GM18951 (cell line): ENCODE measurements at regions not wholly inside any gene's neighbourhood (a gene's known extent, or its start where the extent isn't known, plus 50 kb on each side); places are given as distances from the start of the nearest gene placed in this dataset.

Experiments used
- POLR2A ChIP-seq: IDR thresholded peaks from 4 replicates; pipeline ENCODE4 v1.6.1; 2011; ENCODE audit warnings: mild to moderate bottlenecking; ENCODE audit not compliant: insufficient read length, insufficient read depth; ENCODE audit errors: extremely low read depth
- in situ Hi-C: fragments of 300-500 bp; cut with MboI; formaldehyde crosslinking; loops from one replicate; pipeline ENCODE4 v1.12.0; 2022; ENCODE audit warnings: low sequenced_read_pairs, mixed read lengths, inconsistent platforms; ENCODE audit not compliant: unreplicated experiment

- in situ Hi-C loops: no loop called here
Observed at GRCh38 chr13:39186205-39186875, 148.1 kb downstream of the NHLRC3 start.

GRCh38 chr13:39189778-39190177 is 151.5 kb downstream of the NHLRC3 start:
- TF ChIP-seq POLR2A: no peak
- in situ Hi-C loops: no loop called here

More at GRCh38 chr13:39186205-39186875, 148.1 kb downstream of the NHLRC3 start:
- no peak for TF ChIP-seq POLR2A

- no peak for TF ChIP-seq POLR2A
- in situ Hi-C loops: no loop called here
Observed at GRCh38 chr13:39196965-39197646, 158.8 kb downstream of the NHLRC3 start.

GRCh38 chr13:39197647-39198007 is 159.4 kb downstream of the NHLRC3 start:
- TF ChIP-seq POLR2A: no peak
- in situ Hi-C loops: no loop called here

GRCh38 chr13:39200249-39200910 is 162.1 kb downstream of the NHLRC3 start:
- in situ Hi-C loops: no loop called here

GRCh38 chr13:39201180-39201579 is 162.9 kb downstream of the NHLRC3 start:
- no peak for TF ChIP-seq POLR2A
- in situ Hi-C loops: no loop called here

More at GRCh38 chr13:39200249-39200910, 162.1 kb downstream of the NHLRC3 start:
- no peak for TF ChIP-seq POLR2A

- in situ Hi-C loops: no loop called here
- TF ChIP-seq POLR2A: no peak
Observed at GRCh38 chr13:39202746-39203145, 164.5 kb downstream of the NHLRC3 start.

GRCh38 chr13:39208636-39209035 is 170.4 kb downstream of the NHLRC3 start:
- in situ Hi-C loops: no loop called here
- TF ChIP-seq POLR2A: no peak

- in situ Hi-C loops: no loop called here
- no peak for TF ChIP-seq POLR2A
Observed at GRCh38 chr13:39209731-39210531, 171.7 kb downstream of the NHLRC3 start.

GRCh38 chr13:39210961-39211534 is 172.8 kb downstream of the NHLRC3 start:
- no peak for TF ChIP-seq POLR2A
- in situ Hi-C loops: no loop called here

- in situ Hi-C loops: no loop called here
- TF ChIP-seq POLR2A: no peak
Observed at GRCh38 chr13:39215971-39216370, 177.7 kb downstream of the NHLRC3 start.

GRCh38 chr13:39217471-39217870 is 179.2 kb downstream of the NHLRC3 start:
- in situ Hi-C loops: no loop called here
- no peak for TF ChIP-seq POLR2A
